IMR-90 (cell line): ENCODE measurements at regions not wholly inside any gene's neighbourhood (a gene's known extent, or its start where the extent isn't known, plus 50 kb on each side); places are given as distances from the start of the nearest gene placed in this dataset.

Experiments
- CEBPB ChIP-seq: IDR thresholded peaks from 2 replicates; pipeline ENCODE4 v1.6.1; 2012; ENCODE audit warnings: low read depth, low read length, improper control_type of control experiment
- CHD1 ChIP-seq: IDR thresholded peaks from 2 replicates; pipeline ENCODE4 v1.6.1; 2012; ENCODE audit warnings: low read depth, low read length, improper control_type of control experiment
- MAFK ChIP-seq: IDR thresholded peaks from 2 replicates; pipeline ENCODE4 v1.6.1; 2012; ENCODE audit warnings: low read depth, low read length, improper control_type of control experiment
- MAZ ChIP-seq: IDR thresholded peaks from 2 replicates; pipeline ENCODE4 v1.6.1; 2012; ENCODE audit warnings: low read depth, mild to moderate bottlenecking, low read length, improper control_type of control experiment, moderate library complexity, borderline replicate concordance
- MXI1 ChIP-seq: IDR thresholded peaks from 2 replicates; pipeline ENCODE4 v1.6.1; 2012; ENCODE audit warnings: low read depth, mild to moderate bottlenecking, low read length, moderate library complexity, borderline replicate concordance
- POLR2A ChIP-seq: IDR thresholded peaks from 2 replicates; pipeline ENCODE4 v1.6.1; 2012; ENCODE audit warnings: mild to moderate bottlenecking, low read depth, low read length
- RCOR1 ChIP-seq: IDR thresholded peaks from 2 replicates; pipeline ENCODE4 v1.6.1; 2012; ENCODE audit warnings: mild to moderate bottlenecking, low read length, improper control_type of control experiment; ENCODE audit not compliant: insufficient replicate concordance
- SMC3 ChIP-seq: fragments of 150-350 bp; IDR thresholded peaks from 2 replicates; pipeline ENCODE4 v1.6.1; 2016; ENCODE audit warnings: low read depth, mild to moderate bottlenecking, antibody characterized with exemption, low read length, moderate library complexity
- TF ChIP-seq, protein P1 (sequence below): conservative IDR thresholded peaks from 2 replicates; pipeline ENCODE4 v1.5.1; 2012; ENCODE audit warnings: mild to moderate bottlenecking, low read depth, low read length, improper control_type of control experiment
- TF ChIP-seq, protein P2 (sequence below): fragments of 150-350 bp; IDR thresholded peaks from 2 replicates; pipeline ENCODE4 v1.6.1; 2016; ENCODE audit warnings: low read depth, mild to moderate bottlenecking, low read length, moderate library complexity, borderline replicate concordance
- TF ChIP-seq, protein P3 (sequence below): fragments of 150-350 bp; IDR thresholded peaks from 2 replicates; pipeline ENCODE4 v1.6.1; 2017; ENCODE audit warnings: mild to moderate bottlenecking, antibody characterized with exemption, low read length, low read depth

DNA sequence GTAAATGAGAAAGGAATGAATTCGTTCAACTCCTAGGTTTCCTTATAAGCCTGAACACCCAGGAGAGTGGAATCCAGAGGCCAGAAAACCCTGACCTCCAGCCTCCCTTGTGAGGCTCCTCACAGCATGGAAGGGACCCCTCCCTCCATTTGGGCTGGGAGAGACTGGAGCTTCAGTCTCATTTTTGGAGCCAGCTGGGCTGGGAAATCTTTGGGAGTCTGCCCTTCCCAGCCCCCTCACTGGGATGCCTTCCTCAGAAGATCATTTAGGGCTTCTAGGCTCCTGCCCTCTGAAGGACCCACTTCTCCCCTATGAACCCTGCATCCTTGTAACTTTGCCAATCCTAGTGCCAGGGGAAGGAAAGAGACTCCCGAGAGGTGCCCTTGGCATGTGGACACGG is 346.1 kb downstream of the CYP26B1 start:
- TF ChIP-seq POLR2A (no peak), SMC3 (no peak), CHD1 (no peak), RCOR1 (no peak), CEBPB (no peak), MXI1 (no peak), MAZ (no peak), MAFK (no peak)
- TF ChIP-seq, protein P1, sequence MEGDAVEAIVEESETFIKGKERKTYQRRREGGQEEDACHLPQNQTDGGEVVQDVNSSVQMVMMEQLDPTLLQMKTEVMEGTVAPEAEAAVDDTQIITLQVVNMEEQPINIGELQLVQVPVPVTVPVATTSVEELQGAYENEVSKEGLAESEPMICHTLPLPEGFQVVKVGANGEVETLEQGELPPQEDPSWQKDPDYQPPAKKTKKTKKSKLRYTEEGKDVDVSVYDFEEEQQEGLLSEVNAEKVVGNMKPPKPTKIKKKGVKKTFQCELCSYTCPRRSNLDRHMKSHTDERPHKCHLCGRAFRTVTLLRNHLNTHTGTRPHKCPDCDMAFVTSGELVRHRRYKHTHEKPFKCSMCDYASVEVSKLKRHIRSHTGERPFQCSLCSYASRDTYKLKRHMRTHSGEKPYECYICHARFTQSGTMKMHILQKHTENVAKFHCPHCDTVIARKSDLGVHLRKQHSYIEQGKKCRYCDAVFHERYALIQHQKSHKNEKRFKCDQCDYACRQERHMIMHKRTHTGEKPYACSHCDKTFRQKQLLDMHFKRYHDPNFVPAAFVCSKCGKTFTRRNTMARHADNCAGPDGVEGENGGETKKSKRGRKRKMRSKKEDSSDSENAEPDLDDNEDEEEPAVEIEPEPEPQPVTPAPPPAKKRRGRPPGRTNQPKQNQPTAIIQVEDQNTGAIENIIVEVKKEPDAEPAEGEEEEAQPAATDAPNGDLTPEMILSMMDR, result no peak
- TF ChIP-seq, protein P2, sequence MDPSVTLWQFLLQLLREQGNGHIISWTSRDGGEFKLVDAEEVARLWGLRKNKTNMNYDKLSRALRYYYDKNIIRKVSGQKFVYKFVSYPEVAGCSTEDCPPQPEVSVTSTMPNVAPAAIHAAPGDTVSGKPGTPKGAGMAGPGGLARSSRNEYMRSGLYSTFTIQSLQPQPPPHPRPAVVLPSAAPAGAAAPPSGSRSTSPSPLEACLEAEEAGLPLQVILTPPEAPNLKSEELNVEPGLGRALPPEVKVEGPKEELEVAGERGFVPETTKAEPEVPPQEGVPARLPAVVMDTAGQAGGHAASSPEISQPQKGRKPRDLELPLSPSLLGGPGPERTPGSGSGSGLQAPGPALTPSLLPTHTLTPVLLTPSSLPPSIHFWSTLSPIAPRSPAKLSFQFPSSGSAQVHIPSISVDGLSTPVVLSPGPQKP, result no peak
- TF ChIP-seq, protein P3, sequence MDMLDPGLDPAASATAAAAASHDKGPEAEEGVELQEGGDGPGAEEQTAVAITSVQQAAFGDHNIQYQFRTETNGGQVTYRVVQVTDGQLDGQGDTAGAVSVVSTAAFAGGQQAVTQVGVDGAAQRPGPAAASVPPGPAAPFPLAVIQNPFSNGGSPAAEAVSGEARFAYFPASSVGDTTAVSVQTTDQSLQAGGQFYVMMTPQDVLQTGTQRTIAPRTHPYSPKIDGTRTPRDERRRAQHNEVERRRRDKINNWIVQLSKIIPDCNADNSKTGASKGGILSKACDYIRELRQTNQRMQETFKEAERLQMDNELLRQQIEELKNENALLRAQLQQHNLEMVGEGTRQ, result no peak
